GM19035 (cell line): ENCODE measurements at regions not wholly inside any gene's neighbourhood (a gene's known extent, or its start where the extent isn't known, plus 50 kb on each side); places are given as distances from the start of the nearest gene placed in this dataset.

Source experiments
- ATAC-seq: cut with Tn5 transposase; IDR thresholded peaks from one replicate; pipeline ENCODE4 v1.9.1; 2021; ENCODE audit not compliant: unreplicated experiment

DNA sequence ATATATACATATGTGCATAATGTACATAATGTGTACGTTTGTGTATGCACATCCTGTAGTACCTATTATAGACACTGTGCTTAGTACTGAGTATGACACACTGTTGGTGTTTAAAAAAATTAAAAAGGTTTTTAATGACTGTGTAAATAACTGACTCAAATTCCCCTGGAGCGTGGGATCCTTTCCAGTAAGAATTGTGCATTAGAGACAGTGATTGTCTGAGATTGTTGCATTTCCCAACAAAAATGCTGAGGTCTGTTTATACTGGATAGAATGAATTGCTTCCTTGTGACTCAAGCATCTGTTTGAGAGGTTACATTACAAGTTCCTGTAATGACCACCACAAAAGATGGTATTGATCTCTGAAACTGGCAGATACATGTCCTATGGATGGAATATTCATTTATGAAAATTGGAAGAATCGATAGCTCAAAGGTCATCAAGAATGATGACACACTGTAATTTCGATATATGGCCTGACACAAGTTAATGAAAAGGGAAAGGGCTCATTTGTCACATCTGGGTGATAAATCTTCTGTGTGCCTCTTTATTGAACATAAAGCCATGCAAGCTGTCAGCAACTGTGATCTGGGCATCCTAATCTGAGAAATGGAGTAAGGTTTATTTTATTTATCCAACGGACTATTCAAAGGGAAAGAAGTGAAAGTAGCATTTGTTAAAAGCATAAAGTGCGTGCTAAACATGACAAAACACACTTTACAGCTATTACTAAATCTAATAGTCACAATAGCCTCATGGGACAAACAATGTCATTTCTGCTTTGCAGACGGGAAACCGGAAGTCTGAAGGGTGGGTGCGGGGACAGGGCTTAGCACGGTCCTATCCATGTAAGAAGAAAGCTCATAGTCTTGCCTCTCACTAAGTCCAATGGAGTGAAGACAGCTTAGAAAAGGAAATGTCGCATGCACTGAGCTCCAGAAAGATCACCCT is 228.8 kb downstream of the CDH11 start:
- ATAC-seq = no peak

DNA sequence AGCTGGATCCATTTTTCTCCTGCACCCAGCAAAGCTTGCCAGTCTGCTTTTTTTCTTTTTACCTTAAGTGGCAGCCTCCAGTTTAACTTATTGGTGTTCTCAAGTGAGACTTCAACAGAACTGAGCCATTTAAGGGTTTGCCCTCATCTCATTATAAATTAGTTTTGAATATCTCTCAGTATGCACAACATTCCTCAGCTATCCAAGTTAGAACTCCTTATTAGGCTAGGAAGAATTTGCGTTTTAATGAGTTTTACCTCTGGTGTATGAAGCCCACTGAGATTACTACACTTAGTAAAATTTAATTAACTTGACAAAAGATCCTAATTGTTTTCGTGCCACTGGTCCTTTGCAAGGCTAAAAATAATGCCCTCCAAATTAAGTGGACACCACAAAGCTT is 232.4 kb downstream of the CDH11 start:
- no peak for ATAC-seq

DNA sequence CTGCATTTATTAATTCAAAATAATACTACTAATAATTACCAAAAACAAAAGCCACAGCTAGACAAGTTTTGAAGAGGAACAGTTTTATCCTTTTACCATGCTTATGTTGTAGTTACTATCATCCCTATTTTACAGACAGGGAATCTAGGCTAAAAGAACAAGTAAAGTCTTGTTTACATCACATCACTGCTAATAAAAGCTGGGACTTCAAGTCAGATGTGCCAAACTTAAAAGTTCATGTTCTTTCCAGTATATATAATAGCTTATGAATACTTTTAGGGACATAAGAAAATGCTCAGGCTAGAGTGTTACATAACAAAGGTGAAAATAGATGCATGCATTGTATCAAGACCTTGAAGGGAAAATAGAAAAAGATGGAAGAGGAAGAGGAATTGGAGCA is 234.2 kb downstream of the CDH11 start:
- ATAC-seq = no peak

GRCh38 chr16:64882078-64882784 is 239.6 kb downstream of the CDH11 start:
- no peak for ATAC-seq

DNA sequence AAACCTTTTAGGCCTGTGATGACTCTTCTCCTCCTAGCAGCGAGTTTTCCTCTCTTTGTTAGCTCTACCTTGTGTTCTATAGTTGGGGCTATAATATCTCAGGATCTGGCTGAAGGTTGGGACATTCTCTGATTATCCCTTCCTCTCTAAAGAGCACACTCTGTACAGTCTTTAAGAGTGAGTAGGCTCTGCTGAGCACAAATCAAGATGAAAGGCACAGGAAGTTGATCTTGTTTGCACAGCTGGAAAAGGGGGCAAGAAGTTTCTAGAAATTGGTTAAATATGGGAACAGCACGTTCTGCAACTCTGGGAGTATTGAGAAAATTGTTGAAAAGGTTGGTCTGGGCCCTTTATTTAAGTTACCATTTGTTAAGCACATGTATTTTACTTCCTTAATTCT is 240.9 kb downstream of the CDH11 start:
- no peak for ATAC-seq

DNA sequence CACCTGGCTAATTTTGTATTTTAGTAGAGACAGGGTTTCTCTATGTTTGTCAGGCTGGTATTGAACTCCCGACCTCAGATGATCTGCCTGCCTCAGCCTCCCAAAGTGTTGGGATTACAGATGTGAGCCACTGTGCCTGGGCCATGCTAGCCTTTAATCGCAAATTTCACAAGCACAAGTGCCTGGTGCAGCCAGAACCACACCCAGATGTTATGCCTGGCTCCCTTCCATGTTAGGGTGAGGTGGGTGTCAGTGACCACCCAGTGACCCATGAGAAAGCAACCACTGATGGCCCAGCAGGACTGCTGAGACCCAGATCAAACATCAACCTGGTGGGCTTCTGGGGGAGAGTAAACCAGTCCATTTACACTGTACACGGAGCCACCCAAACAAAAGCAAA is 241.9 kb downstream of the CDH11 start:
- ATAC-seq = no peak

DNA sequence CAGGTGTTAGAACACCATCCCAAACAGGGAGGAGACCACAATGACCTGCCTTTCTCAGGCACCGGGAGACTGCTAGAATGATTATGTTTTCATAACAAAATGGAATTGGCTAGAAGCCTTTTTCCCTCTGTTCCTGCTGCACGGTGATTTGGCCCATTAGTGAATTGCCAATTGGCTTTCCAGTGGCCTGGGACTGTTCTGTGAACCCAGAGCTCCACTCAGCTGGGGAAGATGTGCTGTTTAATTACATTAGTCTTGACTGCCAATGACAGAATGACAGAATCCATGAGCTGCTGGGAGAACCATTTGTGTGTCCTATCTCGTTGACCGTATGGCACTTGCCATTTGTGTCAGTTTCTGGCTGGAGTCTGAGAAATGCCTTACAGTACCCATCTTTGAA is 242.9 kb downstream of the CDH11 start:
- ATAC-seq = no peak

DNA sequence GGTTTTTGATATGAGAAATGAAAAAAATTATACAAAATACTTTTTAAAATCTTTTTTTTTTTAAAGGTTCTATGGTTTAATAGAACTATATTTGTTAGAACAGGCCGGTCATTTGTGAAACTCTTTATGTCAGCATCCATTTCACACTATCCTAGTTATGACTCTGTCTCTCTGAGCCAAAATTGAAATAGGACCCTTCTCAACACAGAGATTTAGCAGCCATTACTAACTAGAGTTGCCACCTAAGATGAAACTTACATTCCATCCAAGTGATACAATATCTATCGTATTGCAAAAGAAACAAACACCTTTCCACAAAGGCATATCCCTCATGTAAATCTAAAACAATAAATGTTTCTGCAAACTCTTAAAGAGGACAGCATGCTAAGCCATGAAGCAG is 249.8 kb downstream of the CDH11 start:
- ATAC-seq = no peak

DNA sequence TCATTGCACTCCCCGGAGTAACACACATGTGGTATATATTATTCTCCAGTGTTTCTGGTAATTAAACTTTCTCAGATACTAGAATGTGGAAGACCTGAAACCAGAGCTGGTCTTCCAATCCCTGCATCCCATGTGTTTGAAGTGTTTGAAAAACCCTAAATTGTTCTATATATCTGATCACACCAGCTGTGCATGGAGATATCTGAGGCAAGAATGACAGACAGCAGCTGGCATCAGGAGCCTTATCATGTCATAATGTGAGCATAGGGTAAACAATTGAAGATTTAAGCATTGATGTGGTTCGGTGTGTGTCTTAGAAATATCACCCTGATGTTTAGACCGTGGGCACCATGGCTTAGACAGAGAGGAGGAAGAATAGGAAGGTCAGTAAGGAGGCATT is 251.0 kb downstream of the CDH11 start:
- ATAC-seq = no peak

DNA sequence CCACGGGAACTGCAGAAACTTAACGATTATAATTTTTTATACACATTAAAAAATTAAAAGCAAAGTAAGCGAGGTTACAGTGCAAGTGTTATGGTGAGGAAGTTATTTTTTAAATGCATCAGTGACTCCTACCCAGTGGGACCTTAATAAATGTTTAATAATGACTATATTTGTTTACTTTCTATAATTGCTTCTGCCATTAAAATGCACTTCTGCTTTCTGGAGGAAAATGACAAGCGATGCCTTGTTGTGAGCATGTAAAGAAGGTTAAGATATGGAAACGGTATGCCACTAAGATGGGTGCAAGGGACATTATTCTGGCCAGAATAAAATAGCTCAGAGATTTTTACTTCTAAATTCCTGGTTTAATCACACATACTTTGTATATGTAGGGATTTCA is 252.1 kb downstream of the CDH11 start:
- no peak for ATAC-seq

DNA sequence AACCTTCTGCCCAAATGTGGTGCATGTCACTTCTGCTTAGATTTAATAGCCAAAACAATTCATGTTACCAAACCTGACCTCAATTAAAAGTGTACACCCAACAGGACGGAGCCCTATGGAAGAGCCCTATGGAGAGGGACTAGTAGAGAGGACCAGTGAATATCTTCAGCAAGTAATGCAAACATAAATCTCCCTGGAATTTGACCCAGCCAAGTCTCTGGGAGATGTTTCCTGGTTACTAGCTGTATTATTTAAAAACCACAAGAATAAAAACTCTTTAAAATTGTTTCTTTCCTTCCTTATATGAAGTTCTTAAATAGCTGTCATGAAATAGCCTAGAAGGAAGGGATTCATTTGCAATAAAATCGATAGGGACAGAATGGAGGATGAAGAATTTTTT is 255.8 kb downstream of the CDH11 start:
- ATAC-seq = no peak

- no peak for ATAC-seq
Observed at GRCh38 chr16:64865069-64865696, 256.7 kb downstream of the CDH11 start.

- ATAC-seq = no peak
Observed at GRCh38 chr16:64864232-64864809, 257.5 kb downstream of the CDH11 start.

DNA sequence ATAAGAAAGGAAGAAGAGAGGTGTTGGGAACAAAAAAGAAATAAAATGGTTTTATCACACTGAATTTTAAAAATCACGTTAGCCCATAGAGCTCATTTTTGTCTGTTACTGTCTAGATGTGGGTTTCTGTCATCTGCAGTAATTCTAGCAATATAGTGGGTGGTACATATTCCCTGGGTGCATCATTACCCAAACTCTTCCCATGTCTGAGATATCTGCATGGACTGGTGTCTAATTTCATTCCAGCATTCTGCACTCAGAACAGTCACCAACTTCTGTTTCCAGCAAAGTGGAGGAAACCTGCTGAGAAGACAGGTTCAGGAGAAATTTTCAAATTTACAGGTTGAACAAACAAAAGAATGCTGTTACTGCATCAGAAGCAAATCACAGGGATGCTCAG is 263.8 kb downstream of the CDH11 start:
- no peak for ATAC-seq

DNA sequence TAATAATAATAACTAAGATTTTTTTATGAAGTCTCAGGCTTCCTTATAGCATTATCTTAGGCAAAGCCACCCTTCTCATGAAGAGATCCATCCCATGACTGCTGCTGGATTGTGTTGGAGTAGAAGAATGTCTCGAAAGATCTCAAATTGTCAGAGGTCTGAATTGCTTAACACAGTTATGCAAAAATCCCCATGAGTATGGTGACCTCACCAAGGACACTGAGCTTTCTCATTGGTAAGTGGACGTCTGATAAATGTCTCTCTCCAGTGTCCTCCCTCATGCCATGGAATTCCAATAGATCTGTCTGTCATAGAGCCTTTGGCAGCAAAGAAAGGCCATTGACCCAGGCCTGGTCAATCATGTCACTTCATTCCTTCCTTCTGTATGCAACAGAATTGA is 264.5 kb downstream of the CDH11 start:
- no peak for ATAC-seq

DNA sequence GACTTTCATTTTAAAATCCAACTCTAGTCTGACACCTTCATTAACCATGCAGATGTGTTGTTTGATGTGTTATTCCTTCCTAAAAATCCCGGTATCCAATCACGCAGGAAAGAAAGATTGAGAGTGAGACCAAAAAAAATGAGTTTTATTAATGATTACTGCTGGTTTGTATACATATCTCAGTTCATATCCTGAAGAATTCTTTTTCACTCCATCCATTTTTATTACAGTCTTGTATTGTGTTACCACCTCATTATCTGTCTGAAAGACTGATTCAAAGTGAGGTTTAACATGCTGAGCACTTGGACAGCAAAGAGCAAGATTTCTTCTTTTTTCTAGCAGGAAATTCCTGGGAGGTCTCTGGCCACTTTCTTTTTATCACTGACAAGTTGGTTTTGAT is 268.3 kb downstream of the CDH11 start:
- ATAC-seq = no peak

GRCh38 chr16:64846966-64847365 is 274.9 kb downstream of the CDH11 start:
- ATAC-seq = no peak

DNA sequence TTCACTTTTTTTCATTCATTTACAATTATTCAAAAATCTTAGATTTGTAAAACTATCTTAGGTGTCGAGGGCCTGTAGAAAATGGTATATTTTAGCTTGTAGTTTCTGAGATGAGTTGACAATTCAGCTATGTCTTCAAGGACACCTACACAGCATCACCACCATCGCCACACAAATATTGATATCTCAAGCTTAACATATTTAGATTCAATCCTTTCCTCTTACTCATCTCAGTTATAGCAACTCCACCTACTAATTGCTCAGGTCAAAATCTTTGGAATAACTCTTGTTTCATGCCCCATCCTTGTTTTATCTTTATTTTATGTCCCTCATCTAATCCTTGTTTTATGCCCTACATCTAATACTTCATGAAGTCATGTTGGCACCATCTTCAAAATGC is 276.8 kb downstream of the CDH11 start:
- ATAC-seq = no peak

- ATAC-seq = no peak
Observed at GRCh38 chr16:64841482-64841881, 280.4 kb downstream of the CDH11 start.

DNA sequence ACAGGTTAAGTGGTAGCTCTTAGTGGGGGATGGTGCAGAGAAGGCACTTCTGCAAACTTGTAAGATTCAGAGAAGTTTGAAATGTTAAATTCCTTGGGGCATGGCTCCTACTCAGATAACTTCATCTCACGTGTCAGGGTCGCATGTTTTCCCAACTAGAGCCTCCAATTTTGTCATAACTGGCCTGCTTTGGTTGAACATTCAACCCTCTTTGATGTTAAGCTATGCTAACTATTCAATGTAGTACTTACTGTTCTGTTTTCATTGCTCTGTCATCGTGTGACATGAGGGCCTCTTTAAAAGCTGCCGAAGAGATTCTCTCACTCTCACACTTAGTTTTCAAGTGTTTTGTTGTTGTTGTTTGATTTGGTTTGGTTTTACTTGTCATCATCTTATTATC is 280.8 kb downstream of the CDH11 start:
- ATAC-seq = no peak

- ATAC-seq = no peak
Observed at GRCh38 chr16:64830653-64831052, 291.2 kb downstream of the CDH11 start.

GRCh38 chr16:64829678-64830077 is 292.2 kb downstream of the CDH11 start:
- ATAC-seq = no peak
